Heart right ventricle (tissue), 16 donors: ENCODE measurements at regions not wholly inside any gene's neighbourhood (a gene's known extent, or its start where the extent isn't known, plus 50 kb on each side); places are given as distances from the start of the nearest gene placed in this dataset.

ENCODE experiments used
- ATAC-seq, 8 donors: fragments of 200-7000 bp; cut with Tn5 transposase; one replicate each; pipeline ENCODE4 v1.9.1; 2020; ENCODE audit warnings: mild to moderate bottlenecking in 8 of 8, moderate library complexity in 8 of 8, moderate number of reproducible peaks in 1 of 8
- DNase-seq, 2 donors: peaks; one replicate each; pipeline ENCODE4 v3.0.0-alpha.2; 2020
- H3K27ac ChIP-seq, 10 donors: fragments of 200-600 bp; sonication (generic) in 2 of 10; one replicate each; pipeline versions ENCODE4 v1.5.0 to v1.8.0; 2020 to 2022; ENCODE audit warnings: mild to moderate bottlenecking in 3 of 10
- H3K27me3 ChIP-seq, 7 donors: fragments of 200-600 bp; one replicate each; pipeline ENCODE4 v1.8.0; 2021 to 2022; ENCODE audit warnings: mild to moderate bottlenecking in 2 of 7
- H3K36me3 ChIP-seq, 9 donors: fragments of 200-600 bp; sonication (generic) in 1 of 9; one replicate each; pipeline versions ENCODE4 v1.5.0 to v1.8.0; 2020 to 2022; ENCODE audit warnings: mild to moderate bottlenecking in 2 of 9
- H3K4me1 ChIP-seq, 9 donors: fragments of 200-600 bp; sonication (generic) in 1 of 9; one replicate each; pipeline versions ENCODE4 v1.5.0 to v1.8.0; 2020 to 2022; ENCODE audit warnings: mild to moderate bottlenecking in 4 of 9
- H3K4me3 ChIP-seq, 10 donors: fragments of 200-600 bp; sonication (generic) in 2 of 10; one replicate each; pipeline versions ENCODE4 v1.5.0 to v1.8.0; 2020 to 2022; ENCODE audit warnings: mild to moderate bottlenecking in 7 of 10, moderate library complexity in 2 of 10
- H3K9me3 ChIP-seq, 11 donors: fragments of 200-600 bp in 10 of 11; sonication (generic) in 2 of 11; one replicate each; pipeline versions ENCODE4 v1.5.0 to v1.8.0; 2013 to 2022; ENCODE audit warnings: mild to moderate bottlenecking in 2 of 11, control low read depth in 1 of 11, moderate library complexity in 1 of 11
- WGBS, 2 donors: extraction: QIAGEN DNeasy Blood & Tissue Kit; methylation state at CpG; one replicate each; pipeline ENCODE4 v1.1.7; 2013; ENCODE audit warnings: inconsistent platforms in 1 of 2; 5-methylcytosine and 5-hydroxymethylcytosine counted together
- intact Hi-C, 10 donors: fragments of 100-400 bp; cut with DNase I; formaldehyde crosslinking; loops; one replicate each; pipeline versions ENCODE4 v1.11.1 to v1.14.2; 2022
- TF ChIP-seq, protein P1 (sequence below), 9 donors: fragments of 200-600 bp; sonication (generic) in 2 of 9; IDR thresholded peaks; one replicate each; pipeline versions ENCODE4 v1.5.0 to v1.8.0; 2021 to 2022; ENCODE audit warnings: antibody characterized with exemption in 9 of 9, mild to moderate bottlenecking in 5 of 9, moderate library complexity in 1 of 9
- donor health status: Arrhythmogenic right ventricular cardiomyopathy.
- donor health status: ischemic (EF 13 %, LVEDD 7.1; RV severe dilation, severe dysfunction).
- donor health status: healthy with polysubstance abuse.
- donor health status: DM: no; HTN: yes; CAD: no.
- donor health status: DM: no; HTN: no; CAD: no.
- donor health status: ischemic (EF 25% LVEDD 6.9; RV normal size, moderate dysfunction).
- donor health status: ischemic (EF 25% LVEDD 5.7; RV mildly dilated, moderate dysfunction).
- donor health status: healthy.
- donor health status: DM: yes; HTN: yes; CAD: no.
- donor health status: Ischemic cardiomyopathy.
- donor health status: ischemic (EF 35%, LVEDD 5.7; RV mildly dilated, moderate dysfunction).
- donor health status: nonischemic (EF 11% LVEDD 7.7; RV severe dilation, severe dysfunction).
- donor health status: DM: yes; HTN: yes; CAD: no.
- donor health status: PGD.
- donor health status: ischemic (EF 29% LVEDD 5.4; RV normal size, mild dysfunction).
- donor health status: nonischemic (EF 23%, LVEDD 6.1; RV moderate dilation, normal function).

GRCh38 chr2:121052023-121052422 lies 233.0 kb downstream of the TFCP2L1 start:
- Histone ChIP-seq H3K9me3 (peaks cover 0 to 4% (median 0%) of the 10 kb centered on the region in 11 donors), H3K27ac (no peak overlapping the region), H3K4me3 (no peak overlapping the region), H3K27me3 (peaks cover 0 to 15% (median 0%) of the 10 kb centered on the region in 7 donors), H3K4me1 (peaks cover 0 to 5% (median 0%) of the 10 kb centered on the region in 9 donors), H3K36me3 (no peaks in the 10 kb centered on the region)
- ATAC-seq: peak in 5 of 8 donors; percentile 23 to 74 (median 69)
- intact Hi-C loops: no loop called here
- WGBS, 2 donors: 67 to 73% methylated on average over 11 of the region's 11 CpGs
- TF ChIP-seq, protein P1, sequence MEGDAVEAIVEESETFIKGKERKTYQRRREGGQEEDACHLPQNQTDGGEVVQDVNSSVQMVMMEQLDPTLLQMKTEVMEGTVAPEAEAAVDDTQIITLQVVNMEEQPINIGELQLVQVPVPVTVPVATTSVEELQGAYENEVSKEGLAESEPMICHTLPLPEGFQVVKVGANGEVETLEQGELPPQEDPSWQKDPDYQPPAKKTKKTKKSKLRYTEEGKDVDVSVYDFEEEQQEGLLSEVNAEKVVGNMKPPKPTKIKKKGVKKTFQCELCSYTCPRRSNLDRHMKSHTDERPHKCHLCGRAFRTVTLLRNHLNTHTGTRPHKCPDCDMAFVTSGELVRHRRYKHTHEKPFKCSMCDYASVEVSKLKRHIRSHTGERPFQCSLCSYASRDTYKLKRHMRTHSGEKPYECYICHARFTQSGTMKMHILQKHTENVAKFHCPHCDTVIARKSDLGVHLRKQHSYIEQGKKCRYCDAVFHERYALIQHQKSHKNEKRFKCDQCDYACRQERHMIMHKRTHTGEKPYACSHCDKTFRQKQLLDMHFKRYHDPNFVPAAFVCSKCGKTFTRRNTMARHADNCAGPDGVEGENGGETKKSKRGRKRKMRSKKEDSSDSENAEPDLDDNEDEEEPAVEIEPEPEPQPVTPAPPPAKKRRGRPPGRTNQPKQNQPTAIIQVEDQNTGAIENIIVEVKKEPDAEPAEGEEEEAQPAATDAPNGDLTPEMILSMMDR (IDR thresholded peaks at IDR 0.05): no peak
- DNase-seq: no peak

DNA sequence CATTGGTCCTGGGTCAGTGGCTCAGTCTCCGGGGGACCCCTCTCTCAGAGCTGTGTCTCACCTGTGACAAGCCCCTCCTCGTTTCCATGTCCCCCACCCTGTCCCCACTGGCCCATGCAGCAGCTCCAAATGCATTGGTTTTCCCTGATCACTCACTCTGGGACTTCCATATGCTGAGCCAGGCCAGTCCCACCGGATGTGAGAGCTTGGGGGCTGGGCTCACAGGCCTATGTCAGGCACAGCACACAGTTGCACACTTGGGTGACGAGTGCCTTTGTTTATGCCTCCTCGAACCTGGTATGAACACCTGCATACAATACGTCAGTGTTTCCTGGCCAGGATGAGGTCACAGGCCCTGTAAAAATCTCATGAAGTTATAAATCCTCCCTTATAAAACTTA lies 232.5 kb downstream of the TFCP2L1 start:
- peaks cover 0 to 14% (median 0%) of the 10 kb centered on the region in 7 donors for H3K27me3 ChIP-seq
- intact Hi-C loops: no loop called here
- H3K36me3 ChIP-seq: no peaks in the 10 kb centered on the region
- 59 to 65% methylated on average over 6 of the region's 6 CpGs for WGBS, 2 donors
- H3K4me1 ChIP-seq: peaks cover 0 to 5% (median 0%) of the 10 kb centered on the region in 9 donors
- no peak for DNase-seq
- H3K9me3 ChIP-seq: peaks cover 0 to 4% (median 0%) of the 10 kb centered on the region in 11 donors
- ATAC-seq: peak in 1 of 8 donors; percentile 50
- TF ChIP-seq, protein P1 (IDR thresholded peaks at IDR 0.05): no peak
- no peak overlapping the region for H3K4me3 ChIP-seq
- H3K27ac ChIP-seq: no peak overlapping the region

DNA sequence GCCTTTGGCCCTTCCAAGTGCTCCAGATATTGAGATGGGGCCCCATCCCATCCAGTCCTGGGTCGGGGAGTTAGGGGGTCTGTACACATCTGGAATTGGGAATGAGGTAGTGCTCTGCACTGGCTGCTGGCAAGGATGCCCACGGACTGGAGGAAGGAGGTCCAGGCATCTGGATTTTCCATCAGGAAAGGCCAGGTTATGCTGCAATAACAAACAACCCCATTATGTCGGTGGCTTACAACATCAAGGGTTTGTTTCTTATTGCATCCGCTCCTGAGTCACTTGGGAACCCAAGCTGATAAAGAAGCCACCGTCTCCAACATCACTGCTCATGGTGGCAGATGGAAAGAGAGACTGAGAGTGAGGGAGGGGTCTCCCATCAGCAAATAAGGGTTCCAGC lies 229.9 kb downstream of the TFCP2L1 start:
- H3K4me3 ChIP-seq: no peak overlapping the region
- TF ChIP-seq, protein P1 (IDR thresholded peaks at IDR 0.05): no peak
- H3K4me1 ChIP-seq: peaks cover 0 to 5% (median 0%) of the 10 kb centered on the region in 9 donors
- H3K36me3 ChIP-seq: no peaks in the 10 kb centered on the region
- WGBS, 2 donors: 68 to 75% methylated on average over 5 of the region's 5 CpGs
- H3K27ac ChIP-seq: no peak overlapping the region
- peaks cover 0 to 23% (median 0%) of the 10 kb centered on the region in 7 donors for H3K27me3 ChIP-seq
- DNase-seq (no peak), ATAC-seq (no peak)
- peaks cover 0 to 4% (median 0%) of the 10 kb centered on the region in 11 donors for H3K9me3 ChIP-seq
- intact Hi-C loops: no loop called here

DNA sequence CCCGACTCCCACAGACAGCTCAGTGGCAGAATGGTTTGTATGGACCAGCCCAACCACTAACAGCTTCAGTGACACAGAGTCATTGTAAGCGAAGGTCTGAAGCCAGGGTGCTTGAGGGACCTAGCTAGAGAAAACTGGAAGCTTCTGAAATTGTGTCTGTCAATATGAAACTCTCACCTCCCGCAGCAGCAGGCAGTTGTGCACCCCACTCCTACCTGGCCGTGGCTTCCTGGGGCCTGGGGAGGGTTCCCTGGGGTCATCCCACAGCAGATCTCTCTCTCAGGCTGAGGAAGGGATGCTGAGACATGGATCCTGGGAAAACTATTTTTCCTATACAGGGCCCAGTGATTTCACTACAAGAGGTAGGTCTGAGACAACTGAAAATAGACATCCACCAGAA lies 229.5 kb downstream of the TFCP2L1 start:
- H3K27ac ChIP-seq: no peak overlapping the region
- no peak for DNase-seq
- 77 to 90% methylated on average over 4 of the region's 4 CpGs for WGBS, 2 donors

More for the DNA sequence above, 229.5 kb downstream of the TFCP2L1 start:
- H3K9me3 ChIP-seq: peaks cover 0 to 2% (median 0%) of the 10 kb centered on the region in 11 donors
- TF ChIP-seq, protein P1 (IDR thresholded peaks at IDR 0.05): no peak
- H3K27me3 ChIP-seq: peaks cover 0 to 20% (median 0%) of the 10 kb centered on the region in 7 donors
- no peaks in the 10 kb centered on the region for H3K36me3 ChIP-seq
- H3K4me3 ChIP-seq: no peak overlapping the region
- H3K4me1 ChIP-seq: peaks cover 0 to 5% (median 0%) of the 10 kb centered on the region in 9 donors
- intact Hi-C loops: no loop called here
- no peak for ATAC-seq
